ENCODE measurements at regions not wholly inside any gene's neighbourhood (a gene's known extent, or its start where the extent isn't known, plus 50 kb on each side); places are given as distances from the start of the nearest gene placed in this dataset.

- Mint-ChIP-seq H3K36me3 (no peaks in the 10 kb centered on the region), H3K27me3 (ENCODE audit: low read depth) (peaks cover 60% of the 10 kb centered on the region), H3K4me1 (peaks cover 20% of the 10 kb centered on the region), H3K27ac (no peak overlapping the region), H3K4me3 (no peak overlapping the region), H3K9me3 (no peaks in the 10 kb centered on the region)
- TF ChIP-seq CTCF (IDR thresholded peaks at IDR 0.05; ENCODE audit: unreplicated experiment), result no peak
- DNase-seq (ENCODE audit: low spot score in 2 of 2, unreplicated experiment in 2 of 2), result no peak
Observed at GRCh38 chr3:69531576-69532546, 146.0 kb upstream of the FRMD4B start.

- Mint-ChIP-seq H3K27ac (no peak overlapping the region), H3K4me3 (no peak overlapping the region), H3K36me3 (no peaks in the 10 kb centered on the region), H3K4me1 (peaks cover 20% of the 10 kb centered on the region), H3K9me3 (no peaks in the 10 kb centered on the region), H3K27me3 (ENCODE audit: low read depth) (peaks cover 64% of the 10 kb centered on the region)
- DNase-seq (ENCODE audit: low spot score in 2 of 2, unreplicated experiment in 2 of 2), result no peak
- no peak for TF ChIP-seq CTCF (IDR thresholded peaks at IDR 0.05; ENCODE audit: unreplicated experiment)
Observed at GRCh38 chr3:69530554-69530953, 144.7 kb upstream of the FRMD4B start.

GRCh38 chr3:69527498-69527897 is 141.6 kb upstream of the FRMD4B start:
- no peak for TF ChIP-seq CTCF (IDR thresholded peaks at IDR 0.05; ENCODE audit: unreplicated experiment)
- H3K4me1 Mint-ChIP-seq, result peaks cover 14% of the 10 kb centered on the region
- peaks cover 3% of the 10 kb centered on the region for H3K9me3 Mint-ChIP-seq
- no peak overlapping the region for H3K4me3 Mint-ChIP-seq
- H3K36me3 Mint-ChIP-seq, result no peaks in the 10 kb centered on the region
- DNase-seq (ENCODE audit: low spot score in 2 of 2, unreplicated experiment in 2 of 2), result no peak
- H3K27me3 Mint-ChIP-seq (ENCODE audit: low read depth), result peaks cover 59% of the 10 kb centered on the region
- H3K27ac Mint-ChIP-seq, result no peak overlapping the region

- H3K4me3 Mint-ChIP-seq, result no peak overlapping the region
- no peak for TF ChIP-seq CTCF (IDR thresholded peaks at IDR 0.05; ENCODE audit: unreplicated experiment)
Observed at GRCh38 chr3:69524816-69525215, 138.9 kb upstream of the FRMD4B start.

GRCh38 chr3:69521286-69521685 is 135.4 kb upstream of the FRMD4B start:
- H3K27me3 Mint-ChIP-seq (ENCODE audit: low read depth), result peaks cover 49% of the 10 kb centered on the region
- H3K36me3 Mint-ChIP-seq, result no peaks in the 10 kb centered on the region
- H3K27ac Mint-ChIP-seq, result no peak overlapping the region
- no peak for TF ChIP-seq CTCF (IDR thresholded peaks at IDR 0.05; ENCODE audit: unreplicated experiment)
- no peaks in the 10 kb centered on the region for H3K4me1 Mint-ChIP-seq
- H3K4me3 Mint-ChIP-seq, result no peak overlapping the region
- peaks cover 3% of the 10 kb centered on the region for H3K9me3 Mint-ChIP-seq
- DNase-seq (ENCODE audit: low spot score in 2 of 2, unreplicated experiment in 2 of 2), result no peak

More at GRCh38 chr3:69524816-69525215, 138.9 kb upstream of the FRMD4B start:
- no peaks in the 10 kb centered on the region for H3K36me3 Mint-ChIP-seq
- peaks cover 45% of the 10 kb centered on the region for H3K27me3 Mint-ChIP-seq (ENCODE audit: low read depth)
- peaks cover 3% of the 10 kb centered on the region for H3K9me3 Mint-ChIP-seq
- no peak overlapping the region for H3K27ac Mint-ChIP-seq
- DNase-seq (ENCODE audit: low spot score in 2 of 2, unreplicated experiment in 2 of 2), result no peak
- H3K4me1 Mint-ChIP-seq, result no peaks in the 10 kb centered on the region

Data from mesothelial cell of epicardium (in vitro differentiated cells).